NCI-H187 treated with DMSO at 0.1 percent for 48 hours (cell line): ENCODE measurements at regions not wholly inside any gene's neighbourhood (a gene's known extent, or its start where the extent isn't known, plus 50 kb on each side); places are given as distances from the start of the nearest gene placed in this dataset.

Experiments
- DNase-seq: peaks from one replicate; lab custom pipeline; 2025; lab: John Stamatoyannopoulos, UW

GRCh38 chr14:39763402-39763890 is 331.2 kb upstream of the FBXO33 start:
- no peak for DNase-seq

- DNase-seq: no peak
Observed at GRCh38 chr14:39762576-39763401, 330.6 kb upstream of the FBXO33 start.

- no peak for DNase-seq
Observed at GRCh38 chr14:39755269-39755878, 323.1 kb upstream of the FBXO33 start.

- DNase-seq: no peak
Observed at GRCh38 chr14:39740454-39740853, 308.2 kb upstream of the FBXO33 start.

- no peak for DNase-seq
Observed at GRCh38 chr14:39739796-39740195, 307.6 kb upstream of the FBXO33 start.

GRCh38 chr14:39734306-39734705 is 302.1 kb upstream of the FBXO33 start:
- DNase-seq: no peak

GRCh38 chr14:39733741-39734140 is 301.5 kb upstream of the FBXO33 start:
- DNase-seq: no peak

- no peak for DNase-seq
Observed at GRCh38 chr14:39731912-39732311, 299.7 kb upstream of the FBXO33 start.

GRCh38 chr14:39726563-39726962 is 294.3 kb upstream of the FBXO33 start:
- no peak for DNase-seq

- DNase-seq: no peak
Observed at GRCh38 chr14:39722547-39723273, 290.5 kb upstream of the FBXO33 start.

GRCh38 chr14:39716987-39717570 is 284.8 kb upstream of the FBXO33 start:
- no peak for DNase-seq

- no peak for DNase-seq
Observed at GRCh38 chr14:39712293-39712999, 280.2 kb upstream of the FBXO33 start.

- no peak for DNase-seq
Observed at GRCh38 chr14:39704594-39704993, 272.4 kb upstream of the FBXO33 start.

GRCh38 chr14:39694341-39694740 is 262.1 kb upstream of the FBXO33 start:
- DNase-seq: no peak

- DNase-seq: no peak
Observed at GRCh38 chr14:39683691-39684260, 251.5 kb upstream of the FBXO33 start.

- no peak for DNase-seq
Observed at GRCh38 chr14:39682582-39682981, 250.3 kb upstream of the FBXO33 start.

GRCh38 chr14:39681782-39682399 is 249.7 kb upstream of the FBXO33 start:
- no peak for DNase-seq

- no peak for DNase-seq
Observed at GRCh38 chr14:39680777-39681176, 248.5 kb upstream of the FBXO33 start.

GRCh38 chr14:39673734-39674133 is 241.5 kb upstream of the FBXO33 start:
- DNase-seq: no peak

GRCh38 chr14:39673270-39673711 is 241.1 kb upstream of the FBXO33 start:
- no peak for DNase-seq

GRCh38 chr14:39668449-39668848 is 236.2 kb upstream of the FBXO33 start:
- no peak for DNase-seq
